GM23338 (cell line): ENCODE measurements at regions not wholly inside any gene's neighbourhood (a gene's known extent, or its start where the extent isn't known, plus 50 kb on each side); places are given as distances from the start of the nearest gene placed in this dataset.

Experiments
- ATAC-seq: fragments of 200-7000 bp; cut with Tn5 transposase; 3 replicates; pipeline ENCODE4 v1.9.1; 2020
- DNase-seq: peaks from one replicate; pipeline ENCODE4 v3.0.0-alpha.2; 2015; ENCODE audit warnings: low spot score
- H2AFZ ChIP-seq: fragments of 200-600 bp; sonication (generic); 2 replicates; pipeline ENCODE4 v1.8.0; 2016; ENCODE audit warnings: antibody characterized with exemption, mild to moderate bottlenecking, moderate library complexity
- H3F3A ChIP-seq: fragments of 200-600 bp; sonication (generic); replicated peaks from 2 replicates; pipeline ENCODE4 v1.8.0; 2017; ENCODE audit warnings: antibody characterized with exemption, mixed run types, low read depth
- H3K27ac ChIP-seq: fragments of 200-600 bp; sonication (generic); 2 replicates; pipeline ENCODE4 v1.6.1; 2016; ENCODE audit warnings: low read depth
- H3K27me3 ChIP-seq: fragments of 200-600 bp; sonication (generic); 2 replicates; pipeline ENCODE4 v1.8.0; 2016; ENCODE audit warnings: mild to moderate bottlenecking, mixed run types, moderate library complexity; ENCODE audit not compliant: insufficient read depth
- H3K36me3 ChIP-seq: fragments of 200-600 bp; sonication (generic); 2 replicates; pipeline ENCODE4 v1.8.0; 2016; ENCODE audit warnings: mild to moderate bottlenecking; ENCODE audit not compliant: insufficient read depth
- H3K4me1 ChIP-seq: fragments of 200-600 bp; sonication (generic); 2 replicates; pipeline ENCODE4 v1.8.0; 2016; ENCODE audit warnings: mild to moderate bottlenecking, moderate library complexity; ENCODE audit not compliant: insufficient read depth
- H3K4me2 ChIP-seq: fragments of 200-600 bp; sonication (generic); 2 replicates; pipeline ENCODE4 v1.7.1; 2017; ENCODE audit warnings: mixed run types
- H3K4me3 ChIP-seq: fragments of 200-600 bp; sonication (generic); 2 replicates; pipeline ENCODE4 v1.6.1; 2016; ENCODE audit warnings: mixed run types
- H3K79me2 ChIP-seq: fragments of 200-600 bp; sonication (generic); replicated peaks from 2 replicates; pipeline ENCODE4 v1.8.0; 2017; ENCODE audit warnings: mild to moderate bottlenecking; ENCODE audit not compliant: insufficient read depth
- H3K9me2 ChIP-seq: fragments of 200-600 bp; sonication (generic); 2 replicates; pipeline ENCODE4 v1.8.0; 2017; ENCODE audit not compliant: insufficient read depth
- H4K20me1 ChIP-seq: fragments of 200-600 bp; sonication (generic); replicated peaks from 2 replicates; pipeline ENCODE4 v1.8.0; 2017; ENCODE audit warnings: mild to moderate bottlenecking; ENCODE audit not compliant: insufficient read depth
- H3K27ac Mint-ChIP-seq: 2 replicates; pipeline ENCODE4 v1.8.0; 2020; ENCODE audit warnings: inconsistent platforms, mild to moderate bottlenecking, moderate library complexity, mixed read lengths
- H3K27me3 Mint-ChIP-seq: 3 replicates; pipeline ENCODE4 v1.8.0; 2022; ENCODE audit warnings: low read depth, mild to moderate bottlenecking, moderate library complexity, mixed read lengths, inconsistent platforms; ENCODE audit not compliant: insufficient read depth, poor library complexity
- H3K36me3 Mint-ChIP-seq: 3 replicates; pipeline ENCODE4 v1.8.0; 2021; ENCODE audit warnings: low read depth, mild to moderate bottlenecking, inconsistent platforms, moderate library complexity, mixed read lengths
- H3K4me1 Mint-ChIP-seq: 3 replicates; pipeline ENCODE4 v1.8.0; 2020; ENCODE audit warnings: mild to moderate bottlenecking, inconsistent platforms, mixed read lengths
- H3K4me3 Mint-ChIP-seq: 3 replicates; pipeline ENCODE4 v1.8.0; 2021; ENCODE audit warnings: moderate library complexity, mild to moderate bottlenecking, inconsistent platforms, mixed read lengths
- H3K9me3 Mint-ChIP-seq: 3 replicates; pipeline ENCODE4 v1.8.0; 2020; ENCODE audit warnings: moderate library complexity, mild to moderate bottlenecking, inconsistent platforms, mixed read lengths
- CREB1 ChIP-seq: fragments of 250-450 bp; sonication (Bioruptor Pico); IDR thresholded peaks from 2 replicates; pipeline ENCODE4 v1.5.0; 2020; ENCODE audit warnings: low read depth, mild to moderate bottlenecking, moderate library complexity
- CTCF ChIP-seq, 2 experiments: fragments of 200-600 bp in 1 of 2; sonication (generic) in 1 of 2; conservative IDR thresholded peaks; 2 replicates each; pipeline versions ENCODE4 v1.5.1 to v1.6.1; 2016 to 2017; ENCODE audit warnings: antibody characterized with exemption in 2 of 2, low read depth in 2 of 2, mild to moderate bottlenecking in 2 of 2, moderate library complexity in 1 of 2
- ETS1 ChIP-seq: IDR thresholded peaks from 2 replicates; pipeline ENCODE4 v1.6.1; 2016; ENCODE audit warnings: antibody characterized with exemption
- EZH2phosphoT487 ChIP-seq: fragments of 200-600 bp; sonication (generic); IDR thresholded peaks from one replicate; pipeline ENCODE4 v1.8.1; 2018; ENCODE audit warnings: antibody characterized with exemption; ENCODE audit not compliant: unreplicated experiment
- NANOG ChIP-seq: IDR thresholded peaks from 2 replicates; pipeline ENCODE4 v1.6.1; 2016; ENCODE audit warnings: antibody characterized with exemption, borderline replicate concordance
- POLR2AphosphoS5 ChIP-seq: IDR thresholded peaks from 2 replicates; pipeline ENCODE4 v1.6.1; 2016; ENCODE audit warnings: antibody characterized with exemption, low read depth
- REST ChIP-seq: IDR thresholded peaks from one replicate; pipeline ENCODE4 v1.6.1; 2018; ENCODE audit warnings: antibody characterized with exemption; ENCODE audit not compliant: unreplicated experiment
- STAT1 ChIP-seq: IDR thresholded peaks from one replicate; pipeline ENCODE4 v1.6.1; 2016; ENCODE audit warnings: antibody characterized with exemption; ENCODE audit not compliant: unreplicated experiment
- ZNF114 ChIP-seq: fragments of 250-450 bp; sonication (Bioruptor Pico); IDR thresholded peaks from 2 replicates; pipeline ENCODE4 v1.5.0; 2020; ENCODE audit warnings: mild to moderate bottlenecking, moderate library complexity
- ZNF331 ChIP-seq: fragments of 250-450 bp; sonication (Bioruptor Pico); IDR thresholded peaks from 2 replicates; pipeline ENCODE4 v1.5.0; 2020; ENCODE audit warnings: low read depth, mild to moderate bottlenecking, moderate library complexity
- ZNF462 ChIP-seq: fragments of 250-450 bp; sonication (Bioruptor Pico); IDR thresholded peaks from 2 replicates; pipeline ENCODE4 v1.5.0; 2020; ENCODE audit warnings: mild to moderate bottlenecking, moderate library complexity

- TF ChIP-seq REST (no peak), NANOG (no peak), ZNF331 (CRISPR knock-in tag) (no peak), CREB1 (CRISPR knock-in tag) (no peak), POLR2AphosphoS5 (no peak), EZH2phosphoT487 (no peak), CTCF (conservative IDR thresholded peaks at IDR 0.05; ENCODE audit: low read depth in 2 of 2) (no peak), STAT1 (no peak)
These were observed 413.3 kb upstream of the RASGEF1B start (continued) for GRCh38 chr4:81884986-81885385.

- Histone ChIP-seq H3K27me3 (no peaks in the 10 kb centered on the region), H3K4me3 (no peak overlapping the region), H2AFZ (no peak overlapping the region), H3K36me3 (no peaks in the 10 kb centered on the region), H3K27ac (no peak overlapping the region), H3K79me2 (no peaks in the 10 kb centered on the region), H3K4me2 (no peak overlapping the region), H3F3A (no peaks in the 10 kb centered on the region), H3K9me2 (no peaks in the 10 kb centered on the region), H4K20me1 (no peaks in the 10 kb centered on the region), H3K4me1 (no peaks in the 10 kb centered on the region)
- H3K27ac Mint-ChIP-seq, result no peak overlapping the region
- H3K36me3 Mint-ChIP-seq, result no peaks in the 10 kb centered on the region
- DNase-seq, result no peak
- H3K27me3 Mint-ChIP-seq, result no peaks in the 10 kb centered on the region
- no peak for ATAC-seq
- no peaks in the 10 kb centered on the region; the same call in 2 of the 3 replicates for H3K9me3 Mint-ChIP-seq
- no peak overlapping the region for H3K4me3 Mint-ChIP-seq
- H3K4me1 Mint-ChIP-seq, result no peaks in the 10 kb centered on the region
- TF ChIP-seq ETS1 (no peak), ZNF114 (CRISPR knock-in tag) (no peak), POLR2AphosphoS5 (no peak), ZNF462 (no peak), CREB1 (CRISPR knock-in tag) (no peak)
These were observed 412.1 kb upstream of the RASGEF1B start for GRCh38 chr4:81883530-81884450.
